Heart right ventricle (tissue), 16 donors: ENCODE measurements at regions not wholly inside any gene's neighbourhood (a gene's known extent, or its start where the extent isn't known, plus 50 kb on each side); places are given as distances from the start of the nearest gene placed in this dataset.

Source experiments
- ATAC-seq, 8 donors: fragments of 200-7000 bp; cut with Tn5 transposase; one replicate each; pipeline ENCODE4 v1.9.1; 2020; ENCODE audit warnings: mild to moderate bottlenecking in 8 of 8, moderate library complexity in 8 of 8, moderate number of reproducible peaks in 1 of 8
- DNase-seq, 2 donors: peaks; one replicate each; pipeline ENCODE4 v3.0.0-alpha.2; 2020
- H3K27ac ChIP-seq, 10 donors: fragments of 200-600 bp; sonication (generic) in 2 of 10; one replicate each; pipeline versions ENCODE4 v1.5.0 to v1.8.0; 2020 to 2022; ENCODE audit warnings: mild to moderate bottlenecking in 3 of 10
- H3K27me3 ChIP-seq, 7 donors: fragments of 200-600 bp; one replicate each; pipeline ENCODE4 v1.8.0; 2021 to 2022; ENCODE audit warnings: mild to moderate bottlenecking in 2 of 7
- H3K36me3 ChIP-seq, 9 donors: fragments of 200-600 bp; sonication (generic) in 1 of 9; one replicate each; pipeline versions ENCODE4 v1.5.0 to v1.8.0; 2020 to 2022; ENCODE audit warnings: mild to moderate bottlenecking in 2 of 9
- H3K4me1 ChIP-seq, 9 donors: fragments of 200-600 bp; sonication (generic) in 1 of 9; one replicate each; pipeline versions ENCODE4 v1.5.0 to v1.8.0; 2020 to 2022; ENCODE audit warnings: mild to moderate bottlenecking in 4 of 9
- H3K4me3 ChIP-seq, 10 donors: fragments of 200-600 bp; sonication (generic) in 2 of 10; one replicate each; pipeline versions ENCODE4 v1.5.0 to v1.8.0; 2020 to 2022; ENCODE audit warnings: mild to moderate bottlenecking in 7 of 10, moderate library complexity in 2 of 10
- H3K9me3 ChIP-seq, 11 donors: fragments of 200-600 bp in 10 of 11; sonication (generic) in 2 of 11; one replicate each; pipeline versions ENCODE4 v1.5.0 to v1.8.0; 2013 to 2022; ENCODE audit warnings: mild to moderate bottlenecking in 2 of 11, control low read depth in 1 of 11, moderate library complexity in 1 of 11
- WGBS, 2 donors: extraction: QIAGEN DNeasy Blood & Tissue Kit; methylation state at CpG; one replicate each; pipeline ENCODE4 v1.1.7; 2013; ENCODE audit warnings: inconsistent platforms in 1 of 2; 5-methylcytosine and 5-hydroxymethylcytosine counted together
- intact Hi-C, 10 donors: fragments of 100-400 bp; cut with DNase I; formaldehyde crosslinking; loops; one replicate each; pipeline versions ENCODE4 v1.11.1 to v1.14.2; 2022
- TF ChIP-seq, protein P1 (sequence below), 9 donors: fragments of 200-600 bp; sonication (generic) in 2 of 9; IDR thresholded peaks; one replicate each; pipeline versions ENCODE4 v1.5.0 to v1.8.0; 2021 to 2022; ENCODE audit warnings: antibody characterized with exemption in 9 of 9, mild to moderate bottlenecking in 5 of 9, moderate library complexity in 1 of 9
- donor health status: Arrhythmogenic right ventricular cardiomyopathy.
- donor health status: ischemic (EF 13 %, LVEDD 7.1; RV severe dilation, severe dysfunction).
- donor health status: healthy with polysubstance abuse.
- donor health status: DM: no; HTN: yes; CAD: no.
- donor health status: DM: no; HTN: no; CAD: no.
- donor health status: ischemic (EF 25% LVEDD 6.9; RV normal size, moderate dysfunction).
- donor health status: ischemic (EF 25% LVEDD 5.7; RV mildly dilated, moderate dysfunction).
- donor health status: healthy.
- donor health status: DM: yes; HTN: yes; CAD: no.
- donor health status: Ischemic cardiomyopathy.
- donor health status: ischemic (EF 35%, LVEDD 5.7; RV mildly dilated, moderate dysfunction).
- donor health status: nonischemic (EF 11% LVEDD 7.7; RV severe dilation, severe dysfunction).
- donor health status: DM: yes; HTN: yes; CAD: no.
- donor health status: PGD.
- donor health status: ischemic (EF 29% LVEDD 5.4; RV normal size, mild dysfunction).
- donor health status: nonischemic (EF 23%, LVEDD 6.1; RV moderate dilation, normal function).

- no peaks in the 10 kb centered on the region for H3K36me3 ChIP-seq
- no peaks in the 10 kb centered on the region for H3K27me3 ChIP-seq
- TF ChIP-seq, protein P1, sequence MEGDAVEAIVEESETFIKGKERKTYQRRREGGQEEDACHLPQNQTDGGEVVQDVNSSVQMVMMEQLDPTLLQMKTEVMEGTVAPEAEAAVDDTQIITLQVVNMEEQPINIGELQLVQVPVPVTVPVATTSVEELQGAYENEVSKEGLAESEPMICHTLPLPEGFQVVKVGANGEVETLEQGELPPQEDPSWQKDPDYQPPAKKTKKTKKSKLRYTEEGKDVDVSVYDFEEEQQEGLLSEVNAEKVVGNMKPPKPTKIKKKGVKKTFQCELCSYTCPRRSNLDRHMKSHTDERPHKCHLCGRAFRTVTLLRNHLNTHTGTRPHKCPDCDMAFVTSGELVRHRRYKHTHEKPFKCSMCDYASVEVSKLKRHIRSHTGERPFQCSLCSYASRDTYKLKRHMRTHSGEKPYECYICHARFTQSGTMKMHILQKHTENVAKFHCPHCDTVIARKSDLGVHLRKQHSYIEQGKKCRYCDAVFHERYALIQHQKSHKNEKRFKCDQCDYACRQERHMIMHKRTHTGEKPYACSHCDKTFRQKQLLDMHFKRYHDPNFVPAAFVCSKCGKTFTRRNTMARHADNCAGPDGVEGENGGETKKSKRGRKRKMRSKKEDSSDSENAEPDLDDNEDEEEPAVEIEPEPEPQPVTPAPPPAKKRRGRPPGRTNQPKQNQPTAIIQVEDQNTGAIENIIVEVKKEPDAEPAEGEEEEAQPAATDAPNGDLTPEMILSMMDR (IDR thresholded peaks at IDR 0.05), result no peak
- no peak overlapping the region for H3K4me3 ChIP-seq
- DNase-seq (peak in 1 of 2 donors; percentile 31), ATAC-seq (peak in 7 of 8 donors; percentile 26 to 73 (median 44))
- no peaks in the 10 kb centered on the region for H3K9me3 ChIP-seq
- 21 to 24% methylated on average over 12 of the region's 12 CpGs for WGBS, 2 donors
- intact Hi-C loops, result loop anchor here in 6 of 10 donors (2.0 to 10.0 kb wide), 8 partner anchors 84 to 296 kb away; no protein-coding TSS in a partner anchor
- H3K27ac ChIP-seq, result peak overlapping the region; percentile 77 to 92 (median 84)
- peaks cover 23 to 67% (median 60%) of the 10 kb centered on the region in 9 donors for H3K4me1 ChIP-seq
These were observed 52.8 kb upstream of the CTAGE1 start for GRCh38 chr18:22470248-22471235.

- Histone ChIP-seq H3K4me1 (peaks cover 21 to 56% (median 51%) of the 10 kb centered on the region in 9 donors), H3K36me3 (no peaks in the 10 kb centered on the region), H3K9me3 (no peaks in the 10 kb centered on the region), H3K27ac (peak overlapping the region; percentile 77 to 92 (median 84)), H3K4me3 (no peak overlapping the region), H3K27me3 (no peaks in the 10 kb centered on the region)
- ATAC-seq, result peak; percentile 83 to 95 (median 90)
- TF ChIP-seq, protein P1 (IDR thresholded peaks at IDR 0.05), result no peak
- 21 to 25% methylated on average over 8 of the region's 8 CpGs for WGBS, 2 donors
- peak; percentile 51 to 82 for DNase-seq
- intact Hi-C loops, result loop anchor here in 6 of 10 donors (1.0 to 10.0 kb wide), 9 partner anchors 83 to 297 kb away; no protein-coding TSS in a partner anchor
These were observed 53.9 kb upstream of the CTAGE1 start for GRCh38 chr18:22471546-22472131.

DNA sequence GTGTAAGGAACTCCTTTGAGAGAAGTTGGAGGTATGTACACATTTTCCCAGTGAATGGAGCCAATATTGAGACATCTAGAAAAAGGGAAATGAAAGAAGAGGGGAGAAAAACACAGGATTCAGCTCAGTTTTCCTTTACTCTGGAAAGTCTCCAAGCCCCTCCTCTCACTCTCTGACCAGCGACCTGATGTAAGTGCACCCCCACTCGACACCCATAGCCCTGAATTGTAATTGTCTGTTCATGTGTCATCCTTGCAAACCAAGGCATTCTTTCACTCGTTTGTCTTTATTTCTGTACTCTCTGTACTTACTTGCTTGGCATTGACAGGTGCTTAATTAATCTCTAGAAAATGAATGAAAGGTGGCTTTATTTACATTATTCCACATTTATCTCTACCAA is 55.7 kb upstream of the CTAGE1 start:
- Histone ChIP-seq H3K4me1 (peaks cover 15 to 47% (median 39%) of the 10 kb centered on the region in 9 donors), H3K27ac (peak overlapping the region in 2 of 10 donors; percentile 81 to 88), H3K36me3 (no peaks in the 10 kb centered on the region), H3K4me3 (no peak overlapping the region), H3K9me3 (no peaks in the 10 kb centered on the region), H3K27me3 (no peaks in the 10 kb centered on the region)
- 77 to 79% methylated on average over 3 of the region's 3 CpGs for WGBS, 2 donors
- DNase-seq (no peak), ATAC-seq (no peak)
- TF ChIP-seq, protein P1 (IDR thresholded peaks at IDR 0.05), result no peak
- intact Hi-C loops, result loop anchor here in 4 of 10 donors (5.0 to 10.0 kb wide), 6 partner anchors 81 to 299 kb away; no protein-coding TSS in a partner anchor

DNA sequence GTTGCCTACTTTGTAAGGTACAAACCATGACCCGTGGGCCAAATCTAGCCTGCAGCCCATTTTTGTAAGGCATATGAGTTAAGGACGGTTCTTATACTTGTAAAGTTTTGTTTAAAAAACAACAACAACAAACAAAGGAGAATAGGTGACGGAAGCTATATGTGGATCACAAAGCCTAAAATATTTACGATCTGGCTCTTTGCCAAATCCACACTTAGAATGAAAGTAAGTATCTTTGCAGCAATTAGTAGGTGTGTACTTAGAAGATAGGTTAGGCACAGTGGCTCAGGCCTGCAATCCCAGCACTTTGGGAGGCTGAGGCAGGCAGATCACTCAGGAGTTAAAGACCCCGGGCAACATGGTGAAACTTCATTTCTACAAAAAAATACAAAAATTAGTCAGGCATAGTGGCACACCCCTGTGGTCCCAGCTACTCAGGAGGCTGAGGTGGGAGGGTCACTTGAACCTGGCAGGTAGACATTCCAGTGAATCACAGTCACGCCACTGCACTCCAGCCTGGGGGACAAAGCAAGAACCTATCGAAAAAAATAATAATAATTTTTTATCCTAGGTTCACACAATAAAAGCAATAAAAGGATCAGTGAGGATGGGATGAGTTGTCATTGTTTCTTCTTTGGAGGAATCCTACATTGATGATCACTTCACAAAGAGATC is 57.8 kb upstream of the CTAGE1 start:
- DNase-seq, result no peak
- H3K4me3 ChIP-seq, result no peak overlapping the region
- no peaks in the 10 kb centered on the region for H3K9me3 ChIP-seq
- intact Hi-C loops, result loop anchor here in 2 of 10 donors (10.0 kb wide), 3 partner anchors 79 to 301 kb away; no protein-coding TSS in a partner anchor
- H3K4me1 ChIP-seq, result peaks cover 12 to 29% (median 23%) of the 10 kb centered on the region in 9 donors
- TF ChIP-seq, protein P1 (IDR thresholded peaks at IDR 0.05), result no peak
- H3K36me3 ChIP-seq, result no peaks in the 10 kb centered on the region
- no peaks in the 10 kb centered on the region for H3K27me3 ChIP-seq
- ATAC-seq, result no peak
- H3K27ac ChIP-seq, result no peak overlapping the region
- 88 to 89% methylated on average over 7 of the region's 7 CpGs for WGBS, 2 donors
